Urinary bladder (tissue), 3 donors: ENCODE measurements at regions not wholly inside any gene's neighbourhood (a gene's known extent, or its start where the extent isn't known, plus 50 kb on each side); places are given as distances from the start of the nearest gene placed in this dataset.

ENCODE experiments used
- DNase-seq: peaks from one replicate; pipeline ENCODE4 v3.0.0-alpha.2; 2015; ENCODE audit errors: extremely low spot score
- H3K27ac ChIP-seq: one replicate; pipeline ENCODE4 v1.5.1; 2013; ENCODE audit warnings: low read depth, mild to moderate bottlenecking, moderate library complexity
- H3K36me3 ChIP-seq: one replicate; pipeline ENCODE4 v1.6.1; 2013; ENCODE audit warnings: mild to moderate bottlenecking, moderate library complexity; ENCODE audit not compliant: insufficient read depth
- H3K4me1 ChIP-seq: one replicate; pipeline ENCODE4 v1.6.1; 2013; ENCODE audit warnings: mild to moderate bottlenecking, moderate library complexity; ENCODE audit not compliant: insufficient read depth
- H3K4me3 ChIP-seq: one replicate; pipeline ENCODE4 v1.5.1; 2013; ENCODE audit warnings: low read depth, low read length
- whole genome bisulfite sequencing: extraction: QIAGEN DNeasy Blood & Tissue Kit; methylation state at CpG from one replicate; pipeline ENCODE4 v1.1.7; 2013; 5-methylcytosine and 5-hydroxymethylcytosine counted together
- donor health status: healthy with polysubstance abuse.
- donor health status: healthy.

GRCh38 chr20:16124491-16124890 lies 448.8 kb downstream of the KIF16B start:
- H3K4me1 ChIP-seq, result no peaks in the 10 kb centered on the region
- DNase-seq, result no peak
- no peaks in the 10 kb centered on the region for H3K36me3 ChIP-seq
- H3K4me3 ChIP-seq, result no peak overlapping the region
- WGBS, result 93% methylated on average over 2 of the region's 2 CpGs
- no peak overlapping the region for H3K27ac ChIP-seq

GRCh38 chr20:16123623-16124022 lies 449.6 kb downstream of the KIF16B start:
- H3K4me1 ChIP-seq, result no peaks in the 10 kb centered on the region
- H3K36me3 ChIP-seq, result no peaks in the 10 kb centered on the region
- DNase-seq, result no peak
- H3K27ac ChIP-seq, result no peak overlapping the region
- no peak overlapping the region for H3K4me3 ChIP-seq

- Histone ChIP-seq H3K4me3 (no peak overlapping the region), H3K27ac (no peak overlapping the region), H3K4me1 (no peaks in the 10 kb centered on the region), H3K36me3 (no peaks in the 10 kb centered on the region)
- WGBS, result 90% methylated on average over 3 of the region's 3 CpGs
- DNase-seq, result no peak
These were observed 453.3 kb downstream of the KIF16B start for GRCh38 chr20:16119909-16120308.

- no peaks in the 10 kb centered on the region for H3K36me3 ChIP-seq
These were observed 457.2 kb downstream of the KIF16B start for GRCh38 chr20:16115911-16116552.

GRCh38 chr20:16113736-16114135 lies 459.5 kb downstream of the KIF16B start:
- 81% methylated on average over 2 of the region's 2 CpGs for WGBS
- no peaks in the 10 kb centered on the region for H3K36me3 ChIP-seq
- DNase-seq, result no peak
- no peak overlapping the region for H3K27ac ChIP-seq
- no peaks in the 10 kb centered on the region for H3K4me1 ChIP-seq
- no peak overlapping the region for H3K4me3 ChIP-seq

More at GRCh38 chr20:16115911-16116552, 457.2 kb downstream of the KIF16B start:
- DNase-seq, result no peak
- 55% methylated on average over 2 of the region's 2 CpGs for WGBS
- Histone ChIP-seq H3K4me3 (no peak overlapping the region), H3K4me1 (no peaks in the 10 kb centered on the region), H3K27ac (no peak overlapping the region)

GRCh38 chr20:16111852-16112412 lies 461.3 kb downstream of the KIF16B start:
- H3K36me3 ChIP-seq, result no peaks in the 10 kb centered on the region
- WGBS, result 91% methylated on average over 6 of the region's 6 CpGs
- no peak overlapping the region for H3K27ac ChIP-seq
- no peaks in the 10 kb centered on the region for H3K4me1 ChIP-seq
- no peak overlapping the region for H3K4me3 ChIP-seq
- DNase-seq, result no peak

- Histone ChIP-seq H3K4me1 (no peaks in the 10 kb centered on the region), H3K36me3 (no peaks in the 10 kb centered on the region), H3K4me3 (no peak overlapping the region), H3K27ac (no peak overlapping the region)
- WGBS, result 80% methylated on average over 5 of the region's 5 CpGs
- no peak for DNase-seq
These were observed 461.9 kb downstream of the KIF16B start for GRCh38 chr20:16111172-16111832.

- 39% methylated on average over 7 of the region's 7 CpGs for WGBS
- H3K4me3 ChIP-seq, result no peak overlapping the region
- H3K36me3 ChIP-seq, result no peaks in the 10 kb centered on the region
- H3K27ac ChIP-seq, result no peak overlapping the region
- H3K4me1 ChIP-seq, result no peaks in the 10 kb centered on the region
- DNase-seq, result no peak
These were observed 465.9 kb downstream of the KIF16B start for GRCh38 chr20:16107172-16107870.

- DNase-seq, result no peak
- WGBS, result 96% methylated on average over 2 of the region's 2 CpGs
- H3K4me3 ChIP-seq, result no peak overlapping the region
- H3K36me3 ChIP-seq, result no peaks in the 10 kb centered on the region
- H3K27ac ChIP-seq, result no peak overlapping the region
- H3K4me1 ChIP-seq, result no peaks in the 10 kb centered on the region
These were observed 466.9 kb downstream of the KIF16B start for GRCh38 chr20:16106191-16106849.

- H3K27ac ChIP-seq, result no peak overlapping the region
- no peaks in the 10 kb centered on the region for H3K36me3 ChIP-seq
- DNase-seq, result no peak
- H3K4me3 ChIP-seq, result no peak overlapping the region
- no peaks in the 10 kb centered on the region for H3K4me1 ChIP-seq
These were observed 468.5 kb downstream of the KIF16B start for GRCh38 chr20:16104783-16105182.
